ENCODE measurements at regions not wholly inside any gene's neighbourhood (a gene's known extent, or its start where the extent isn't known, plus 50 kb on each side); places are given as distances from the start of the nearest gene placed in this dataset.

GRCh38 chr10:3701491-3701890 is 83.5 kb downstream of the KLF6 start:
- Mint-ChIP-seq H3K4me1 (no peaks in the 10 kb centered on the region), H3K27me3 (no peaks in the 10 kb centered on the region), H3K36me3 (ENCODE audit: low read depth) (no peaks in the 10 kb centered on the region), H3K9me3 (no peaks in the 10 kb centered on the region), H3K27ac (no peak overlapping the region), H3K4me3 (no peak overlapping the region)
- no peak for ATAC-seq (replicated peaks)

DNA sequence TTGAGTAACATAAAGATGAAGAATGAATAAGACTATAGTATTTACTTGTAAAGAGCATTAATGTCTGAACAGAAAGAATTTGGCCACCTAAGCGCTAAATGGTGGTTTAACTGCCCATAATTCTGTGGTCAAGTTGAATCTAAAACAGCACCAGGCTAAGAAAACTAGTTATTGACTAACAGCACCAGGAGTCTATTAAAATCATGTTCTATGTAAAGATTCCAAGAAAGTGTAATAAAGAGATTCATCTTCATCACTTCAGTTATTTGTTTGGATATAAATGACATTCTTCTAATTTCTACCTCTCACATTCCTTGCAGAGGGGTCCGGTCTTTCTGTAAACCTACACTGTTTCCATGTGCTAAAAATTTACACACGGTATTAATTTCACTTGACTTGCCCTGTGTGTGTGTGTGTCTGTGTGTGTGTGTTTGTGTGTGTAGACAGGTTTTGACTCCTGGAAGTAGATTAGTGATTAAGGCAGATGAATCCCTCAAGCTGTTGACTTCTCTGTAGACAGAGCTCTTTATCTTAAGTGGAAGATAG is 84.4 kb downstream of the KLF6 start:
- ATAC-seq (replicated peaks) = no peak
- no peaks in the 10 kb centered on the region for H3K27me3 Mint-ChIP-seq
- H3K4me1 Mint-ChIP-seq = no peaks in the 10 kb centered on the region
- H3K4me3 Mint-ChIP-seq = no peak overlapping the region
- H3K9me3 Mint-ChIP-seq = no peaks in the 10 kb centered on the region
- no peaks in the 10 kb centered on the region for H3K36me3 Mint-ChIP-seq (ENCODE audit: low read depth)
- no peak overlapping the region for H3K27ac Mint-ChIP-seq

DNA sequence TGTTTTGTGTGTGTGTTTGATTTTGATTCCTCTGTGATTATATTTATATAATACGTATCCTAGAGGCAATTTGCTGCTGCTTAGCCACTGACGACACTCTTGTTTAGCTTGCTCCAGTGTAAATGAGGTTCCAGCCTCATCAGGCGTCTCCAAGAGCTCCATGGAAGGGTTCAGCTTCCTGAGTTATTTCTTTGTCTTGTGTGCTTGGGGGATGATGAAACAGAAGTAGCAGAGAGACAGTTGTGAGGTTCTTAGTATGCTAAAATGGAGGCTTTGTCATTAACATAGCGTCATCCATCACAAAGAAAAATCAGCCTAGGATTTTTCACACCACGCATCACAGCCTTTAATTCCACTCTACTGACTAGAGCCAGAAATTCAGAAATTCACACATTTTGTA is 85.1 kb downstream of the KLF6 start:
- ATAC-seq (replicated peaks) = no peak
- H3K27ac Mint-ChIP-seq = no peak overlapping the region
- H3K36me3 Mint-ChIP-seq (ENCODE audit: low read depth) = no peaks in the 10 kb centered on the region
- no peaks in the 10 kb centered on the region for H3K4me1 Mint-ChIP-seq
- H3K4me3 Mint-ChIP-seq = no peak overlapping the region
- H3K27me3 Mint-ChIP-seq = no peaks in the 10 kb centered on the region
- no peaks in the 10 kb centered on the region for H3K9me3 Mint-ChIP-seq

DNA sequence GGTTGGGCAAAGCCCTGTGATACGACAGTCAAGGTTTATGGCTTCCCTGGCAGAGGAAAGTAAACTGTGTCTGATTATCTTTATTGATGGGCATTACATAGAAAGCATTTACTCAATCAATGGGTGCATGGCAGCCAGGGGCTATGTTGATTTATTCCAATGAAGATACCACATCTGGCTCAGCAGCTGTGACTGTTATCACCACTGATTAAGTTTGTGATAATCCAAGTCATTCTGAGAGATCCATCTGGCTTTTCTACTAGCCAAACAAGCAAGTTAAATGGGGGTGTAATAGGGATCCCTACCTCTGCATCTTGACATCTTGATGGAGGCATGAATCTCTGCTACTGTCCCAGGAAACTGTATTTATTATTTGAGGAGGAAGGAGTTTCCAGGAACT is 86.7 kb downstream of the KLF6 start:
- H3K4me3 Mint-ChIP-seq = no peak overlapping the region
- H3K4me1 Mint-ChIP-seq = no peaks in the 10 kb centered on the region
- no peak for ATAC-seq (replicated peaks)
- H3K27ac Mint-ChIP-seq = no peak overlapping the region
- no peaks in the 10 kb centered on the region for H3K27me3 Mint-ChIP-seq
- H3K36me3 Mint-ChIP-seq (ENCODE audit: low read depth) = no peaks in the 10 kb centered on the region
- H3K9me3 Mint-ChIP-seq = no peaks in the 10 kb centered on the region

- ATAC-seq (replicated peaks) = no peak
- no peak overlapping the region for H3K27ac Mint-ChIP-seq
- H3K36me3 Mint-ChIP-seq (ENCODE audit: low read depth) = no peaks in the 10 kb centered on the region
- H3K4me3 Mint-ChIP-seq = no peak overlapping the region
- H3K27me3 Mint-ChIP-seq = no peaks in the 10 kb centered on the region
- H3K4me1 Mint-ChIP-seq = peaks cover 6% of the 10 kb centered on the region
- peaks cover 5% of the 10 kb centered on the region for H3K9me3 Mint-ChIP-seq
Observed at GRCh38 chr10:3693698-3694080, 91.3 kb downstream of the KLF6 start.

DNA sequence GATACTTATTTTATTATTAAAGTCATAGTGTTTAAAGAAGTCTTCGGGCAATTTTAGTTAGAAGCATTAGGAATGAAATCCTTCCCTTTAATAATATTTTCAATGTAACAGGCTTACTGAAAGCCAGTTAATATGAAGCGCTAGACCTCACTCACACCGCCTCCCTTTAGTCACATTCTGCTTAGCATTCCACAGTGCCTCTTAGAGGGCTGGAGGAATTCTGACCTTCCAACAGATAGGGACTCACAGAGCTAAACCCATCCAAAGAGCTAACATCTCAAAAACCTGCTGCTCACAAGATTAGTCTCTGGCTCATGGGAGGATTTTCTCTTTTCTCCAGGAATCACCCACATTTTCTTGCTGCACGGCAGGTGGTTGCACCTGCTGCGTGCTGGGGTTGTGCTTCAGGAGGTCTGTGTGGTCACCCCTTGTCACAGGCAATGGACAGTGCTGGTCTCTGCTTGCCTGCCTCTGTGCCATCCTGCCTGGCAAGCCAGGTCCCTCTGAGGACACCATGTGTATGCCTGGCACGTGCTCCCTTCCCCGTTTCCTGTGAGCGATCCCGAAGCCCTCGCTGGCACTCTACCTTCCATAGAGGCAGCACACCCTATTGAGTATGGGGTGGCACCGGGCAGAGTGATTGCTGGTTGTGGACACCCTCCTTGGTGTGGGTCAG is 91.8 kb downstream of the KLF6 start:
- no peak overlapping the region for H3K27ac Mint-ChIP-seq

DNA sequence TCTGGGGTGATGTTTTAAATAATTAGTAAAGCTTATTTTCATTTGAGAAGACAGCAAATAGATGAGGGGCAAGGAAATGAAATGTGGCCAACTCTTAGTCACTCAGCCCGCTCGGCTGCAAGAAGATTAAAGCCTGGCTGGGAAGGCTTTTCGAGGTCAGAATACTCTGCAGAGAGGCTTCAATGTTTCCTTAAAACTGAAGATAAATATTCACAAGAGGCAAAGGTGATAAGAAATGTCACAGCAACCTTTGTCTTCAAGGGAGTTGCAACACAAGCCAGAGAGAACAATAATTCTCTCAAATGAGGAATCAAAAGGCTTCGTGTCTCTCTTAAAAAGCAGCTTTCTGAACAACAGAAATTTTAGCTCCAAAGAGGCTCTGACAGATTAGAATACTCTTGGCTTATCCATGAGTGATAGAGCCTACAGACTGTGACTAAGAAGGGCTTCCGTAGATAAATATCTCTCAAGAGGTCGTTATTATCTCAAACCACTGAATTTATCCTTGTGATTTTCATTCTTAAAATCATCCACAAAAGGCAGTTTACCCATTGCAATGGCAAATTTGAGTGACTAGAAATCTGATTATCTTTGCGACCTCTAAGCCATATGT is 92.5 kb downstream of the KLF6 start:
- Mint-ChIP-seq H3K4me1 (peaks cover 6% of the 10 kb centered on the region), H3K9me3 (peaks cover 8% of the 10 kb centered on the region), H3K36me3 (ENCODE audit: low read depth) (no peaks in the 10 kb centered on the region), H3K27me3 (no peaks in the 10 kb centered on the region), H3K27ac (no peak overlapping the region), H3K4me3 (no peak overlapping the region)
- no peak for ATAC-seq (replicated peaks)

More for the DNA sequence above, 91.8 kb downstream of the KLF6 start:
- H3K36me3 Mint-ChIP-seq (ENCODE audit: low read depth) = no peaks in the 10 kb centered on the region
- no peak overlapping the region for H3K4me3 Mint-ChIP-seq
- H3K9me3 Mint-ChIP-seq = peaks cover 5% of the 10 kb centered on the region
- H3K27me3 Mint-ChIP-seq = no peaks in the 10 kb centered on the region
- peaks cover 6% of the 10 kb centered on the region for H3K4me1 Mint-ChIP-seq
- ATAC-seq (replicated peaks) = no peak

DNA sequence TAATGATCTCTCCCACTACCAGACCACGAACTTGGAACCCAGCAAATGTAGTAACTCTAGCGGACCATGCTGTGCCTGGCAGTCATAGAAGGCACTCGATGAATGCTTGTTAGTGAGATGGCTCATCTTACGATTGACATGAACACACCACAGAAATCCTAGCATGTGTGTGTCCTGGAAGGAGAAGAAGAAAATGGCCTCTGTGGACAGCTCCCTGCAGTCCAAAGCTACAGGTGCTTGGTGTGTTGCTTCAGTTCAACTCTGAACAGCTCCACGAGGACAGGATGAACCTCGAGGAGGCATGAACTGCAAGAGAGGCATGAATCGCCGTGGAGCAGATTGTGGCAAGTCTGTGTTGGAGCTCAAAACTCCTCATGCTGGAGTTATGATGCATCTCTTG is 93.5 kb downstream of the KLF6 start:
- Mint-ChIP-seq H3K4me1 (peaks cover 6% of the 10 kb centered on the region), H3K27ac (no peak overlapping the region), H3K27me3 (no peaks in the 10 kb centered on the region), H3K9me3 (peaks cover 8% of the 10 kb centered on the region), H3K4me3 (no peak overlapping the region), H3K36me3 (ENCODE audit: low read depth) (no peaks in the 10 kb centered on the region)
- ATAC-seq (replicated peaks) = no peak

DNA sequence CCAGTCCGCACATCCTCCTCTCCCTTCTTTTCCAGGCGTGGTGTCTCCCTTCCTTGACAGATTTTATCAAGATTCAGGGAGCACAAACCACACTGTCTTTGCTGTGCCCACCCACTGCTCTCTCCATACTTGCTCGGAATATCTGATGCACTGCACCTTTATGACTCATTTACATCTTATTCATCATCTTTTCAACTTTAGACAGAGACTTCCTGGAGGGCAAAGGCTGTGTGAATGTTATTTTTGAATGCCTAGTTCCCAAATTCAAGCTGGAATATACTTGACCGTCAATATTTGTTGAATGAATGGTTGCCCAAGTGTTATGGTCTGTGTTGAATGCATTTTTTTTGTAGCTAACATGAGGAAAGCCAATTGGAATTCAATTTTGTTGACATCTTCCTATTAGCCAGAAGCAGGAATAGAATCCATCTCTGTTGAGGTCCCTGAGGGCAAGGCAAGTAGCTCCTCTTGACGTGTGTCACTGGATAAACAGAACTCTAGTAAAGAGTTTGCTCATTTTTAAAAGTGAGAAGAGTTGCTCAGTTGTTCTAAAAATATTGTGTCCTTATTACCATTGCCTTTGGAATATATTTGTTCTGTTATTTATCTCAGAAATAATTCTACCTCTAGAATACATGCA is 95.0 kb downstream of the KLF6 start:
- Mint-ChIP-seq H3K27me3 (no peaks in the 10 kb centered on the region), H3K4me3 (peak overlapping the region; percentile 10), H3K4me1 (peaks cover 6% of the 10 kb centered on the region), H3K27ac (peak overlapping the region; percentile 72), H3K9me3 (peaks cover 8% of the 10 kb centered on the region), H3K36me3 (ENCODE audit: low read depth) (no peaks in the 10 kb centered on the region)
- peak; percentile 91 for ATAC-seq (replicated peaks)

DNA sequence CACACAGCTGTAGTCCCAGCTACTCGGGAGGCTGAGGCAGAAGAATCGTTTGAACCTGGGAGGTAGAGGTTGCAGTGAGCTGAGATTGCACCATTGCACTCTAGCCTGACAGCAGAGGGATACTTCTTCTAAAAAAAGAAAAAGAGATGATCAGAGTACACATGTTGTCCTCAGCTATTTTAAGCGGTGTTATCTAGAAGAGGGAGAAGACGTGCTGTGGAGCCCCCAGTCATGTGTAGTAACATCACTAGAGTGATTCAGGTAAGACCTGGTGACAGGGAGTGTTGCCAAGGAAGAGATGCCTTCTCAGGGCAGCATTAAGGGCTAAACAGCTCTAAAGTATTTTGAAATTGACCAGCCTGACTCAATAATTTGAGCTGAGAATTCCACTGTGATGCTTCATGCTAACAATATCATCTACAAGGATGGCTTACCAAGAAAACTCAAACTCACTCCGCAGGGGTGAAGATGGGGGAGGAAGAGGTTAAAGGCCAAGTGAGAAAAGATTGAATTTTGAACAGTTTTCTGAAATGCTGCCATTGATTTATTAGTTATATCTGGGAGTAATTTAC is 97.4 kb downstream of the KLF6 start:
- Mint-ChIP-seq H3K9me3 (peaks cover 8% of the 10 kb centered on the region), H3K27ac (no peak overlapping the region), H3K4me1 (peaks cover 15% of the 10 kb centered on the region), H3K36me3 (ENCODE audit: low read depth) (no peaks in the 10 kb centered on the region), H3K4me3 (no peak overlapping the region), H3K27me3 (no peaks in the 10 kb centered on the region)
- no peak for ATAC-seq (replicated peaks)

- Mint-ChIP-seq H3K4me1 (peaks cover 15% of the 10 kb centered on the region), H3K27ac (no peak overlapping the region), H3K36me3 (ENCODE audit: low read depth) (no peaks in the 10 kb centered on the region), H3K9me3 (peaks cover 8% of the 10 kb centered on the region), H3K27me3 (no peaks in the 10 kb centered on the region), H3K4me3 (no peak overlapping the region)
- ATAC-seq (replicated peaks) = no peak
Observed at GRCh38 chr10:3685384-3685783, 99.6 kb downstream of the KLF6 start.

DNA sequence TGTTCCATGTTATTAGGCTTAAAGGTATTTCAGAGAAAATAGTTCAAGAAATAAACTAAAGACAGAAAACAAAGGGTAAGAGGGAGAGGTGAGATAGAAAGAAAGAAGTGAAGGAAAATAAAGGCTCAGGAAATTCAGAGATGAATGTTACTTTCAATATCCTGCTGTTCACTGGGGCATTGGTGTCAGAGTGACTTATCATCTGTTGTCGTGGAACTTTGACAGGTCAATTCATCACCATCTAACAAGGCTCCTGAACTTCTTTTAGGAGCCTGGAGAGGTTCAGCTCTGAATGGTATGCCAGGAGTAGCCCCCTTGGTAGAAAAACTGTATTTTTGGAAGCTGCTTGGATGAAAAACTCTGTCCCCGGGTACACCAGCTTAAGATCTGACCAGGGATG is 100.1 kb downstream of the KLF6 start:
- ATAC-seq (replicated peaks) = peak; percentile 79
- H3K27ac Mint-ChIP-seq = peak overlapping the region; percentile 51
- H3K4me3 Mint-ChIP-seq = peak overlapping the region; percentile 12

DNA sequence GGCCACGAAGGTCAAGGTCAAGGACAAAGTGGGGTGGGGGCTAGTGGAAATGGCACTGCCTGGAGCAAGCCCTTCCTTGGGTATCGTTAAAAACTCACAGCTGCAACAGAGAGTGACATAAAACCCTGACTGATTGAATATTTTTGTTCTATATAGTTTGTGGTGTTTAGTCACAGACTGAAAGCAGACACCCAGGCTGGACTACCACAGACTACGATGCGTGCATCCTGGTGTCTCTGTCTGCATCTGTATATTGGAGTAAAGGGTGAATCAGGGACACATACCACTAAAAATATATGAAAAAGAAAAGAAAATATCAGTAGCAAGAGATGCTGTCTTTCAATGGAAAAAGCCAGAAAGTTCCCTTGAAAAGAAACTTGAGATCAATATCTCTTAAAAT is 101.4 kb downstream of the KLF6 start:
- Mint-ChIP-seq H3K4me1 (peaks cover 8% of the 10 kb centered on the region), H3K36me3 (ENCODE audit: low read depth) (no peaks in the 10 kb centered on the region), H3K4me3 (no peak overlapping the region), H3K9me3 (peaks cover 3% of the 10 kb centered on the region), H3K27ac (peak overlapping the region; percentile 16), H3K27me3 (no peaks in the 10 kb centered on the region)
- ATAC-seq (replicated peaks) = peak; percentile 86

More for the DNA sequence above, 100.1 kb downstream of the KLF6 start:
- Mint-ChIP-seq H3K27me3 (no peaks in the 10 kb centered on the region), H3K9me3 (peaks cover 6% of the 10 kb centered on the region), H3K4me1 (peaks cover 13% of the 10 kb centered on the region), H3K36me3 (ENCODE audit: low read depth) (no peaks in the 10 kb centered on the region)

DNA sequence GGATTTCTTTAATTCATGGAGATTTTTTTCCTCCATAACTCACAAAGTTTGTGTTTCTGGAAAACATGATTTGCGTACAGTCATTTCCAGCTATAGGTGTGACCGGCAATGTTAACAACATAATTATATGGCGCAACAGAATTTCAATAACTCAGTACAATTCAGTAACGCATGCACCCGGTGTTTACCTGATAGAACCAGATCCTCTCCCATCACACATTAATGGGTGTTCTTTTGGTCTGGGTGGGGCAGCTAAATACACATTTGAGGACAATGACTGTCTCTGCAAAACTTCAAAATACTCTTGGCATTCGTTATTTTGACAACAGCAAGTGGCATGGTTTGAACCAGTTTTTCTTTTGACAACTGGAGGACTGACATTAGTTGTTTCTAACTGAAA is 102.3 kb downstream of the KLF6 start:
- H3K27me3 Mint-ChIP-seq = no peaks in the 10 kb centered on the region
- H3K36me3 Mint-ChIP-seq (ENCODE audit: low read depth) = no peaks in the 10 kb centered on the region
- peaks cover 2% of the 10 kb centered on the region for H3K9me3 Mint-ChIP-seq
- no peak for ATAC-seq (replicated peaks)
- H3K4me3 Mint-ChIP-seq = no peak overlapping the region
- H3K27ac Mint-ChIP-seq = no peak overlapping the region
- H3K4me1 Mint-ChIP-seq = peaks cover 8% of the 10 kb centered on the region
